ENCODE measurements at regions not wholly inside any gene's neighbourhood (a gene's known extent, or its start where the extent isn't known, plus 50 kb on each side); places are given as distances from the start of the nearest gene placed in this dataset.
"Not testable (repeated sequence)": the region's sequence is repeated elsewhere in the genome, so short reads cannot be mapped to it uniquely, and the experiment has no call there.

- Histone ChIP-seq H3K4me1 (ENCODE audit: control insufficient read depth, insufficient read depth, low read length) (no peaks in the 10 kb centered on the region), H3K27me3 (ENCODE audit: control insufficient read depth, insufficient read depth, low read length) (no peaks in the 10 kb centered on the region), H3K27ac (ENCODE audit: low read length) (no peak overlapping the region), H3K9me3 (ENCODE audit: control insufficient read depth, insufficient read depth, low read length) (no peaks in the 10 kb centered on the region), H3K4me3 (ENCODE audit: low read length) (peak overlapping the region; percentile 78; the same call in 1 of the 2 replicates), H3K36me3 (ENCODE audit: control insufficient read depth, insufficient read depth, low read length) (no peaks in the 10 kb centered on the region)
- no peak for DNase-seq (ENCODE audit: low read depth, low spot score)
- no CpG with 5 or more reads among the region's 10 CpGs for WGBS (ENCODE audit: insufficient coverage, insufficient read length)
Observed at GRCh38 chr7:67301667-67302066, 305.0 kb downstream of the TYW1 start.

DNA sequence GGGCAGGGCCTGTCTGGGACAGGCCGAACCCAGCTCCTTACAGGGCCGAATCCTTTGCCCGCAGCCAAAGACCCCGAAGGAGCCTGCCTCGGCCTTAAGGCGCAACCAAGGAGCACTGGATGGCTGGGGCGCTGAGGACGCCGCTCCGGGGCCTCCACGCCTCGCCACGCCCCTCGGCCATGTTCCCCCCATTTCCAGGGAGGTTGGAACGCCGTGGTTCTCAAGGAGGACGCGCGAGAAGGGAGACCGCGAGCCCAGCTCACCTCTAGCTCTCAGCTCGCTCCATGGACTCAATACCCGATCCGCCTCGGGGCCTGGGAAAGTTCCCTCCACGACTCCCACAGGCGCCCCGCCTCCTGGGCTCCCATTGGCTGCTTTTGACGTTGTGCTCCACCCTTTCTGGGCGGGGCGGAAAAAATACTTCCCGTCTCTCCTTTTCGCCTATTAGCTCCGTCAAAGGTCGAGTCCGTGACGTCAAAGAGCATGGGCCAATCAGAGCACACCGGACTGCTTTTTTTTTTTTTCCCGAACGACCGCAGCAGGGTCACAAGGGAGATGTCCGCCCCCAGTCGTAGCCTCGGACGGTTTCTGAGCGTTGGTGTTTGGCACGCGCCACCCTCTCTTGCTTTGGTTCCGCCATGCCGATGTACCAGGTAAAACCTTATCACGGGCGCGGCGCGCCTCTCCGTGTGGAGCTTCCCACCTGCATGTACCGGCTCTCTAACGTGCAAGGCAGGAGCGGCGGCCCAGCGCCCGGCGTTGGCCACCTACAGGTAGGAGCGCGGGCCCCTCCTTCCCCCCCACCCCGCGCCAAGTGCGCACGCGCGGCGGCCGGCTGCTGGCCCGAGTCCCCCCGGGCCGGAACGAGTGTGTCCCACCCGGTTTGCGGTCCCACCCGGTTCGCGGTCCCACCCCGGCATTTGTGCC lies 305.7 kb downstream of the TYW1 start:
- no CpG with 5 or more reads among the region's 83 CpGs for WGBS (ENCODE audit: insufficient coverage, insufficient read length)
- no peaks in the 10 kb centered on the region for H3K9me3 ChIP-seq (ENCODE audit: control insufficient read depth, insufficient read depth, low read length)
- peak; percentile 93 for DNase-seq (ENCODE audit: low read depth, low spot score)

GRCh38 chr7:67304846-67305245 lies 308.2 kb downstream of the TYW1 start:
- no CpG with 5 or more reads among the region's 3 CpGs for WGBS (ENCODE audit: insufficient coverage, insufficient read length)
- H3K27ac ChIP-seq (ENCODE audit: low read length); H3K9me3 ChIP-seq (ENCODE audit: control insufficient read depth, insufficient read depth, low read length); H3K4me3 ChIP-seq (ENCODE audit: low read length); DNase-seq (ENCODE audit: low read depth, low spot score); H3K4me1 ChIP-seq (ENCODE audit: control insufficient read depth, insufficient read depth, low read length); H3K36me3 ChIP-seq (ENCODE audit: control insufficient read depth, insufficient read depth, low read length); H3K27me3 ChIP-seq (ENCODE audit: control insufficient read depth, insufficient read depth, low read length): not testable (repeated sequence)

More for the DNA sequence above, 305.7 kb downstream of the TYW1 start:
- Histone ChIP-seq H3K27me3 (ENCODE audit: control insufficient read depth, insufficient read depth, low read length) (no peaks in the 10 kb centered on the region), H3K27ac (ENCODE audit: low read length) (no peak overlapping the region), H3K4me1 (ENCODE audit: control insufficient read depth, insufficient read depth, low read length) (no peaks in the 10 kb centered on the region), H3K4me3 (ENCODE audit: low read length) (peak overlapping the region; percentile 78; the same call in 1 of the 2 replicates), H3K36me3 (ENCODE audit: control insufficient read depth, insufficient read depth, low read length) (no peaks in the 10 kb centered on the region)

- Histone ChIP-seq H3K27me3 (ENCODE audit: control insufficient read depth, insufficient read depth, low read length) (no peaks in the 10 kb centered on the region), H3K36me3 (ENCODE audit: control insufficient read depth, insufficient read depth, low read length) (peaks cover 11% of the 10 kb centered on the region; the same call in 1 of the 2 replicates), H3K4me3 (ENCODE audit: low read length) (no peak overlapping the region), H3K9me3 (ENCODE audit: control insufficient read depth, insufficient read depth, low read length) (no peaks in the 10 kb centered on the region), H3K27ac (ENCODE audit: low read length) (no peak overlapping the region), H3K4me1 (ENCODE audit: control insufficient read depth, insufficient read depth, low read length) (no peaks in the 10 kb centered on the region)
- WGBS (ENCODE audit: insufficient coverage, insufficient read length): no CpG with 5 or more reads among the region's 3 CpGs
- DNase-seq (ENCODE audit: low read depth, low spot score): no peak
Observed at GRCh38 chr7:67306331-67306730, 309.7 kb downstream of the TYW1 start.

GRCh38 chr7:67309764-67310549 lies 313.3 kb downstream of the TYW1 start:
- H3K36me3 ChIP-seq (ENCODE audit: control insufficient read depth, insufficient read depth, low read length): peaks cover 11% of the 10 kb centered on the region; the same call in 1 of the 2 replicates
- H3K27me3 ChIP-seq (ENCODE audit: control insufficient read depth, insufficient read depth, low read length): no peaks in the 10 kb centered on the region
- WGBS (ENCODE audit: insufficient coverage, insufficient read length): no CpG with 5 or more reads among the region's 4 CpGs
- no peak for DNase-seq (ENCODE audit: low read depth, low spot score)
- no peak overlapping the region for H3K27ac ChIP-seq (ENCODE audit: low read length)
- H3K4me1 ChIP-seq (ENCODE audit: control insufficient read depth, insufficient read depth, low read length): no peaks in the 10 kb centered on the region
- no peak overlapping the region for H3K4me3 ChIP-seq (ENCODE audit: low read length)
- no peaks in the 10 kb centered on the region for H3K9me3 ChIP-seq (ENCODE audit: control insufficient read depth, insufficient read depth, low read length)

- no peak for DNase-seq (ENCODE audit: low read depth, low spot score)
- Histone ChIP-seq H3K36me3 (ENCODE audit: control insufficient read depth, insufficient read depth, low read length) (peaks cover 11% of the 10 kb centered on the region; the same call in 1 of the 2 replicates), H3K9me3 (ENCODE audit: control insufficient read depth, insufficient read depth, low read length) (no peaks in the 10 kb centered on the region), H3K4me3 (ENCODE audit: low read length) (no peak overlapping the region), H3K27ac (ENCODE audit: low read length) (no peak overlapping the region), H3K27me3 (ENCODE audit: control insufficient read depth, insufficient read depth, low read length) (no peaks in the 10 kb centered on the region), H3K4me1 (ENCODE audit: control insufficient read depth, insufficient read depth, low read length) (no peaks in the 10 kb centered on the region)
- no CpG with 5 or more reads among the region's 2 CpGs for WGBS (ENCODE audit: insufficient coverage, insufficient read length)
Observed at GRCh38 chr7:67311901-67312300, 315.3 kb downstream of the TYW1 start.

- no CpG with 5 or more reads among the region's 2 CpGs for WGBS (ENCODE audit: insufficient coverage, insufficient read length)
- Histone ChIP-seq H3K36me3 (ENCODE audit: control insufficient read depth, insufficient read depth, low read length) (peaks cover 8% of the 10 kb centered on the region; the same call in 1 of the 2 replicates), H3K9me3 (ENCODE audit: control insufficient read depth, insufficient read depth, low read length) (no peaks in the 10 kb centered on the region), H3K4me3 (ENCODE audit: low read length) (no peak overlapping the region), H3K27ac (ENCODE audit: low read length) (no peak overlapping the region), H3K27me3 (ENCODE audit: control insufficient read depth, insufficient read depth, low read length) (no peaks in the 10 kb centered on the region), H3K4me1 (ENCODE audit: control insufficient read depth, insufficient read depth, low read length) (no peaks in the 10 kb centered on the region)
- DNase-seq (ENCODE audit: low read depth, low spot score): no peak
Observed at GRCh38 chr7:67313213-67313612, 316.6 kb downstream of the TYW1 start.

DNA sequence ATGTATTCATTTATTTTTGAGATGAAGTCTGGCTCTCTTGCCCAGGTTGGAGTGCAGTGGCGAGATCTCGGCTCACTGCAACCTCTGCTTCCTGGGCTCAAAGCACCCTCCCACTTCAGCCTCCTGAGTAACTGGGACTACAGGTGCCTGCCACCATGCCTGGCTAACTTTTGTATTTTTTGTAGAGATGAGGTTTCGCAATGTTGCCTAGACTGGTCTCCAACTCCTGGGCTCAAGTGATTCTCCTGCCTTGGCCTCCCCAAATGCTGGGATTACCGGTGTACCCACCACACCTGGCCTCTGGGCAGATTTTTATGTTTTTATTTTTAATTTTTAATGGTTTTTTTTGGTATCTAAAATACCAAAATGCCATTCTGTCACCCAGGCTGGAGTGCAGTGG lies 320.3 kb downstream of the TYW1 start:
- H3K4me3 ChIP-seq (ENCODE audit: low read length); H3K27me3 ChIP-seq (ENCODE audit: control insufficient read depth, insufficient read depth, low read length); H3K4me1 ChIP-seq (ENCODE audit: control insufficient read depth, insufficient read depth, low read length); H3K9me3 ChIP-seq (ENCODE audit: control insufficient read depth, insufficient read depth, low read length); DNase-seq (ENCODE audit: low read depth, low spot score); H3K27ac ChIP-seq (ENCODE audit: low read length); H3K36me3 ChIP-seq (ENCODE audit: control insufficient read depth, insufficient read depth, low read length): not testable (repeated sequence)
- no CpG with 5 or more reads among the region's 4 CpGs for WGBS (ENCODE audit: insufficient coverage, insufficient read length)

- not testable (repeated sequence) for H3K9me3 ChIP-seq (ENCODE audit: control insufficient read depth, insufficient read depth, low read length); H3K27ac ChIP-seq (ENCODE audit: low read length); H3K27me3 ChIP-seq (ENCODE audit: control insufficient read depth, insufficient read depth, low read length); H3K4me3 ChIP-seq (ENCODE audit: low read length); H3K4me1 ChIP-seq (ENCODE audit: control insufficient read depth, insufficient read depth, low read length); DNase-seq (ENCODE audit: low read depth, low spot score); H3K36me3 ChIP-seq (ENCODE audit: control insufficient read depth, insufficient read depth, low read length)
- WGBS (ENCODE audit: insufficient coverage, insufficient read length): no CpG with 5 or more reads among the region's 5 CpGs
Observed at GRCh38 chr7:67328257-67328656, 331.6 kb downstream of the TYW1 start.

DNA sequence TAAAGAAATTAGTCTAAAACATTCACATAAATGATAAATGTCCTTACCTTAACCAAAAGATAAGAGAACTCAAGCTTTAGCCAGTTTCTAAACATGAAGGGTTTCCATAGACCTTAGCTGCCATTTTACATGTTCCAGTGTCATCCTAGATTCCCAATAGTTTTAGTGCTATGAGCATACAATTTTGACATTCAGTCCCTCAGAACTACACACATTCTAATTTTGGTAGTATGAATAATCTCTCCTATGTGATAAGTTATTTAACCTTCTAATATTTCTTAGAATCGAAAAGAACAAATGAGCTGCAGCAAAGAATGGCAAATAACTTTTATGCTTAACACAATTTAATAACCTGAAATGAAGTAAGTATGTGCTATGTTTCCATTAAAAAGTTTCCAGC lies 338.5 kb downstream of the TYW1 start:
- no CpG with 5 or more reads among the region's 1 CpG for WGBS (ENCODE audit: insufficient coverage, insufficient read length)
- DNase-seq (ENCODE audit: low read depth, low spot score); H3K4me1 ChIP-seq (ENCODE audit: control insufficient read depth, insufficient read depth, low read length): not testable (repeated sequence)

More for the DNA sequence above, 338.5 kb downstream of the TYW1 start:
- not testable (repeated sequence) for H3K27me3 ChIP-seq (ENCODE audit: control insufficient read depth, insufficient read depth, low read length); H3K27ac ChIP-seq (ENCODE audit: low read length); H3K36me3 ChIP-seq (ENCODE audit: control insufficient read depth, insufficient read depth, low read length); H3K9me3 ChIP-seq (ENCODE audit: control insufficient read depth, insufficient read depth, low read length); H3K4me3 ChIP-seq (ENCODE audit: low read length)

Data from iPS DF 6.9 (cell line).